Stomach (tissue), 8 donors: ENCODE measurements at regions not wholly inside any gene's neighbourhood (a gene's known extent, or its start where the extent isn't known, plus 50 kb on each side); places are given as distances from the start of the nearest gene placed in this dataset.

ENCODE experiments used
- DNase-seq, 2 donors: peaks; one replicate each; pipeline versions ENCODE4 v3.0.0 to v3.0.0-alpha.2; 2013 to 2019
- H3K27ac ChIP-seq, 5 donors: fragments of 200-600 bp in 4 of 5; sonication (generic) in 4 of 5; one replicate each; pipeline ENCODE4 v1.5.1; 2013 to 2019; ENCODE audit warnings: mild to moderate bottlenecking in 1 of 5, moderate library complexity in 1 of 5
- H3K27me3 ChIP-seq, 3 donors: fragments of 200-600 bp; sonication (generic); one replicate each; pipeline ENCODE4 v1.5.1; 2017 to 2019; ENCODE audit warnings: mixed run types in 1 of 3
- H3K36me3 ChIP-seq, 4 donors: fragments of 200-600 bp; sonication (generic); 1 replicate in 3 of 4; 2 replicates in 1 of 4; pipeline ENCODE4 v1.5.1; 2016 to 2019
- H3K4me1 ChIP-seq, 4 donors: fragments of 200-600 bp; sonication (generic); one replicate each; pipeline ENCODE4 v1.5.1; 2016 to 2019
- H3K4me3 ChIP-seq, 4 donors: fragments of 200-600 bp; sonication (generic) in 3 of 4; one replicate each; pipeline ENCODE4 v1.5.1; 2016 to 2019; ENCODE audit warnings: mild to moderate bottlenecking in 1 of 4
- H3K9me3 ChIP-seq, 4 donors: fragments of 200-600 bp; sonication (generic); one replicate each; pipeline ENCODE4 v1.5.1; 2016 to 2019
- CTCF ChIP-seq, 7 experiments: fragments of 450-650 bp in 4 of 7; fragments of 200-600 bp in 3 of 7; sonication (generic) in 3 of 7; IDR thresholded peaks; one replicate each; pipeline ENCODE4 v1.5.1; 2016 to 2019; ENCODE audit warnings: antibody characterized with exemption in 7 of 7, control low read depth in 2 of 7, mild to moderate bottlenecking in 1 of 7
- EP300 ChIP-seq: sonication (generic); formaldehyde crosslinking; IDR thresholded peaks from one replicate; pipeline ENCODE4 v1.6.1; 2017; ENCODE audit warnings: antibody characterized with exemption
- POLR2A ChIP-seq, 4 donors: fragments of 450-650 bp; IDR thresholded peaks; one replicate each; pipeline ENCODE4 v1.6.1; 2016; ENCODE audit warnings: antibody characterized with exemption in 4 of 4, control low read depth in 2 of 4, mild to moderate bottlenecking in 1 of 4, moderate library complexity in 1 of 4
- POLR2AphosphoS5 ChIP-seq, 3 donors: sonication (generic); formaldehyde crosslinking; IDR thresholded peaks; one replicate each; pipeline ENCODE4 v1.6.1; 2016; ENCODE audit warnings: antibody characterized with exemption in 3 of 3
- WGBS, 5 donors: extraction: QIAGEN DNeasy Blood & Tissue Kit in 3 of 5; methylation state at CpG; one replicate each; pipeline versions ENCODE4 v1.1.5 to v1.1.7; 2013 to 2018; 5-methylcytosine and 5-hydroxymethylcytosine counted together
- intact Hi-C: fragments of 100-400 bp; cut with DNase I; formaldehyde crosslinking; loops from one replicate; pipeline ENCODE4 v1.15.1; 2023; ENCODE audit warnings: low total_unique reads
- donor health status: healthy with polysubstance abuse.
- donor health status: Bipolar disorder and iron deficiency.
- donor health status: healthy.

- Histone ChIP-seq H3K4me3 (no peak overlapping the region), H3K4me1 (no peaks in the 10 kb centered on the region), H3K9me3 (no peaks in the 10 kb centered on the region), H3K27me3 (no peaks in the 10 kb centered on the region), H3K36me3 (no peaks in the 10 kb centered on the region), H3K27ac (no peak overlapping the region)
- DNase-seq: no peak
- intact Hi-C loops: no loop called here
- no peak for TF ChIP-seq EP300
- no peak for TF ChIP-seq CTCF (IDR thresholded peaks at IDR 0.05)
- no peak for TF ChIP-seq POLR2A (IDR thresholded peaks at IDR 0.05)
- no peak for TF ChIP-seq POLR2AphosphoS5 (IDR thresholded peaks at IDR 0.05)
- 24 to 43% (median 29%) methylated on average over 3 of the region's 3 CpGs for WGBS, 5 donors
Measured at GRCh38 chr14:29240066-29240465, 473.5 kb downstream of the FOXG1 start.

- 53 to 67% (median 66%) methylated on average over 6 of the region's 6 CpGs for WGBS, 5 donors
- no peaks in the 10 kb centered on the region for H3K36me3 ChIP-seq
- no peaks in the 10 kb centered on the region for H3K9me3 ChIP-seq
- no peak overlapping the region for H3K27ac ChIP-seq
- no peak overlapping the region for H3K4me3 ChIP-seq
- H3K27me3 ChIP-seq: no peaks in the 10 kb centered on the region
- intact Hi-C loops: no loop called here
- DNase-seq: peak in 1 of 2 donors; percentile 50
- TF ChIP-seq POLR2AphosphoS5 (IDR thresholded peaks at IDR 0.05) (no peak), EP300 (no peak), POLR2A (IDR thresholded peaks at IDR 0.05) (no peak), CTCF (IDR thresholded peaks at IDR 0.05) (no peak)
- no peaks in the 10 kb centered on the region for H3K4me1 ChIP-seq
Measured at GRCh38 chr14:29242755-29243754, 476.5 kb downstream of the FOXG1 start.

- Histone ChIP-seq H3K36me3 (no peaks in the 10 kb centered on the region), H3K27me3 (no peaks in the 10 kb centered on the region), H3K9me3 (peaks cover 0 to 3% (median 0%) of the 10 kb centered on the region in 4 donors), H3K4me1 (no peaks in the 10 kb centered on the region), H3K4me3 (no peak overlapping the region), H3K27ac (no peak overlapping the region)
- no peak for DNase-seq
- intact Hi-C loops: no loop called here
- 65 to 78% (median 71%) methylated on average over 1 of the region's 1 CpG for WGBS, 5 donors
- no peak for TF ChIP-seq POLR2AphosphoS5 (IDR thresholded peaks at IDR 0.05)
- TF ChIP-seq POLR2A (IDR thresholded peaks at IDR 0.05): no peak
Measured at GRCh38 chr14:29255692-29256091, 489.1 kb downstream of the FOXG1 start.

- Histone ChIP-seq H3K4me3 (no peak overlapping the region), H3K4me1 (no peaks in the 10 kb centered on the region), H3K9me3 (no peaks in the 10 kb centered on the region), H3K27ac (no peak overlapping the region), H3K36me3 (no peaks in the 10 kb centered on the region), H3K27me3 (no peaks in the 10 kb centered on the region)
- intact Hi-C loops: no loop called here
- no peak for DNase-seq
- TF ChIP-seq POLR2AphosphoS5 (IDR thresholded peaks at IDR 0.05): no peak
- no peak for TF ChIP-seq POLR2A (IDR thresholded peaks at IDR 0.05)
- TF ChIP-seq CTCF (IDR thresholded peaks at IDR 0.05): no peak
- no peak for TF ChIP-seq EP300
- 58 to 60% (median 60%) methylated on average over 1 of the region's 1 CpG for WGBS, 5 donors
Measured at GRCh38 chr14:29262979-29263378, 496.4 kb downstream of the FOXG1 start.

- Histone ChIP-seq H3K4me3 (no peak overlapping the region), H3K36me3 (no peaks in the 10 kb centered on the region), H3K4me1 (no peaks in the 10 kb centered on the region), H3K27ac (no peak overlapping the region), H3K27me3 (no peaks in the 10 kb centered on the region), H3K9me3 (no peaks in the 10 kb centered on the region)
- TF ChIP-seq CTCF (IDR thresholded peaks at IDR 0.05) (no peak), POLR2AphosphoS5 (IDR thresholded peaks at IDR 0.05) (no peak), EP300 (no peak), POLR2A (IDR thresholded peaks at IDR 0.05) (no peak)
- DNase-seq: no peak
- intact Hi-C loops: no loop called here
- WGBS, 5 donors: 69 to 77% (median 74%) methylated on average over 4 of the region's 4 CpGs
Measured at GRCh38 chr14:29264865-29265264, 498.3 kb downstream of the FOXG1 start.
